ENCODE measurements at regions not wholly inside any gene's neighbourhood (a gene's known extent, or its start where the extent isn't known, plus 50 kb on each side); places are given as distances from the start of the nearest gene placed in this dataset.
"Not testable (repeated sequence)": the region's sequence is repeated elsewhere in the genome, so short reads cannot be mapped to it uniquely, and the experiment has no call there.

- DNase-seq (ENCODE audit: low read depth): no peak
Measured at GRCh38 chr2:193326296-193326695, 1131.6 kb upstream of the TMEFF2 start.

GRCh38 chr2:193315428-193316091, 1120.8 kb upstream of the TMEFF2 start:
- DNase-seq (ENCODE audit: low read depth): no peak

- no peak for DNase-seq (ENCODE audit: low read depth)
Measured at GRCh38 chr2:193303464-193303863, 1108.7 kb upstream of the TMEFF2 start.

GRCh38 chr2:193294371-193294770, 1099.6 kb upstream of the TMEFF2 start:
- DNase-seq (ENCODE audit: low read depth): no peak

- DNase-seq (ENCODE audit: low read depth): no peak
Measured at GRCh38 chr2:193279361-193279760, 1084.6 kb upstream of the TMEFF2 start.

GRCh38 chr2:193276988-193277387, 1082.3 kb upstream of the TMEFF2 start:
- DNase-seq (ENCODE audit: low read depth): no peak

GRCh38 chr2:193276560-193276959, 1081.8 kb upstream of the TMEFF2 start:
- no peak for DNase-seq (ENCODE audit: low read depth)

- DNase-seq (ENCODE audit: low read depth): no peak
Measured at GRCh38 chr2:193276069-193276468, 1081.3 kb upstream of the TMEFF2 start.

GRCh38 chr2:193272011-193272410, 1077.3 kb upstream of the TMEFF2 start:
- DNase-seq (ENCODE audit: low read depth): no peak

- DNase-seq (ENCODE audit: low read depth): no peak
Measured at GRCh38 chr2:193270816-193271215, 1076.1 kb upstream of the TMEFF2 start.

GRCh38 chr2:193267496-193268002, 1072.8 kb upstream of the TMEFF2 start:
- DNase-seq (ENCODE audit: low read depth): no peak

GRCh38 chr2:193253014-193253530, 1058.3 kb upstream of the TMEFF2 start:
- DNase-seq (ENCODE audit: low read depth): no peak

- DNase-seq (ENCODE audit: low read depth): no peak
Measured at GRCh38 chr2:193251909-193252308, 1057.2 kb upstream of the TMEFF2 start.

GRCh38 chr2:193250389-193250788, 1055.7 kb upstream of the TMEFF2 start:
- no peak for DNase-seq (ENCODE audit: low read depth)

GRCh38 chr2:193240752-193241151, 1046.0 kb upstream of the TMEFF2 start:
- no peak for DNase-seq (ENCODE audit: low read depth)

- no peak for DNase-seq (ENCODE audit: low read depth)
Measured at GRCh38 chr2:193231634-193232033, 1036.9 kb upstream of the TMEFF2 start.

- DNase-seq (ENCODE audit: low read depth): no peak
Measured at GRCh38 chr2:193228276-193228675, 1033.5 kb upstream of the TMEFF2 start.

GRCh38 chr2:193222454-193222853, 1027.7 kb upstream of the TMEFF2 start:
- no peak for DNase-seq (ENCODE audit: low read depth)

GRCh38 chr2:193219413-193219812, 1024.7 kb upstream of the TMEFF2 start:
- no peak for DNase-seq (ENCODE audit: low read depth)

GRCh38 chr2:193201583-193201982, 1006.9 kb upstream of the TMEFF2 start:
- no peak for DNase-seq (ENCODE audit: low read depth)

- no peak for DNase-seq (ENCODE audit: low read depth)
Measured at GRCh38 chr2:193199322-193199721, 1004.6 kb upstream of the TMEFF2 start.

- no peak for DNase-seq (ENCODE audit: low read depth)
Measured at GRCh38 chr2:193187816-193188215, 993.1 kb upstream of the TMEFF2 start.

GRCh38 chr2:193170981-193171380, 976.2 kb upstream of the TMEFF2 start:
- DNase-seq (ENCODE audit: low read depth): not testable (repeated sequence)

- no peak for DNase-seq (ENCODE audit: low read depth)
Measured at GRCh38 chr2:193156480-193156879, 961.7 kb upstream of the TMEFF2 start.

All from activated T-cell treated with anti-CD3 and anti-CD28 coated beads for 24 hours (primary cell).